ENCODE measurements at regions not wholly inside any gene's neighbourhood (a gene's known extent, or its start where the extent isn't known, plus 50 kb on each side); places are given as distances from the start of the nearest gene placed in this dataset.

GRCh38 chr2:21369787-21370186 lies 246.0 kb downstream of the TDRD15 start:
- no peaks in the 10 kb centered on the region for H3K36me3 ChIP-seq (replicated peaks in 1 of 2; ENCODE audit: control insufficient read depth in 2 of 2, insufficient read depth in 2 of 2, low read length in 2 of 2)
- H3K79me1 ChIP-seq (ENCODE audit: low read depth, low read length), result no peaks in the 10 kb centered on the region
- no peak overlapping the region for H3K9ac ChIP-seq (ENCODE audit: low read depth, low read length, poor library complexity)
- no peak overlapping the region for H3K4me3 ChIP-seq (ENCODE audit: low read length in 2 of 2)
- H3K4me2 ChIP-seq (ENCODE audit: insufficient read depth, low read length, poor library complexity, severe bottlenecking), result no peak overlapping the region
- H3K4me1 ChIP-seq (ENCODE audit: control insufficient read depth in 2 of 2, insufficient read depth in 1 of 2, low read depth in 1 of 2, low read length in 2 of 2), result no peaks in the 10 kb centered on the region
- H3K18ac ChIP-seq (ENCODE audit: low read length), result no peak overlapping the region
- H2AFZ ChIP-seq (ENCODE audit: low read length), result no peak overlapping the region
- H2BK15ac ChIP-seq (ENCODE audit: low read length), result no peak overlapping the region
- H3K9me3 ChIP-seq (replicated peaks in 1 of 2; ENCODE audit: control insufficient read depth in 2 of 2, insufficient read depth in 1 of 2, low read depth in 1 of 2, low read length in 2 of 2), result no peaks in the 10 kb centered on the region
- H3K4ac ChIP-seq (ENCODE audit: low read length), result no peak overlapping the region
- H3K27ac ChIP-seq (replicated peaks; ENCODE audit: low read length), result no peak overlapping the region
- H2BK12ac ChIP-seq (ENCODE audit: low read length), result no peak overlapping the region
- no peak for DNase-seq (ENCODE audit: low spot score)
- H3K27me3 ChIP-seq (ENCODE audit: control insufficient read depth in 3 of 3, insufficient read depth in 3 of 3, low read depth in 1 of 3, low read length in 3 of 3), result no peaks in the 10 kb centered on the region
- no peak overlapping the region for H3K23ac ChIP-seq (ENCODE audit: low read depth, low read length, poor library complexity)
- no peak overlapping the region for H3K14ac ChIP-seq (ENCODE audit: low read length)
- no peak overlapping the region for H2AK5ac ChIP-seq (ENCODE audit: low read depth, low read length)
- no peak overlapping the region for H2BK120ac ChIP-seq (ENCODE audit: low read depth, low read length)
- no peak overlapping the region for H4K8ac ChIP-seq (ENCODE audit: low read depth, low read length)
- no peak overlapping the region for H4K91ac ChIP-seq (ENCODE audit: low read depth, low read length, poor library complexity)
- 100% methylated on average over 1 of the region's 2 CpGs; no CpG with 5 or more reads in 1 of the 2 donors for WGBS, 2 donors (ENCODE audit: extremely low coverage in 2 of 2, insufficient read length in 2 of 2, insufficient replicate concordance in 1 of 2)
- no peak overlapping the region for H2BK5ac ChIP-seq (ENCODE audit: low read length)

- H2AK5ac ChIP-seq (ENCODE audit: low read depth, low read length), result no peak overlapping the region
- H3K27ac ChIP-seq (replicated peaks; ENCODE audit: low read length), result no peak overlapping the region
- no peak overlapping the region for H2BK15ac ChIP-seq (ENCODE audit: low read length)
- no peaks in the 10 kb centered on the region for H3K9me3 ChIP-seq (replicated peaks in 1 of 2; ENCODE audit: control insufficient read depth in 2 of 2, insufficient read depth in 1 of 2, low read depth in 1 of 2, low read length in 2 of 2)
- no peak overlapping the region for H3K4ac ChIP-seq (ENCODE audit: low read length)
- no peak overlapping the region for H2BK120ac ChIP-seq (ENCODE audit: low read depth, low read length)
- no peak overlapping the region for H4K8ac ChIP-seq (ENCODE audit: low read depth, low read length)
- H2BK5ac ChIP-seq (ENCODE audit: low read length), result no peak overlapping the region
- no peak overlapping the region for H3K18ac ChIP-seq (ENCODE audit: low read length)
- no peak overlapping the region for H3K23ac ChIP-seq (ENCODE audit: low read depth, low read length, poor library complexity)
- H3K36me3 ChIP-seq (replicated peaks in 1 of 2; ENCODE audit: control insufficient read depth in 2 of 2, insufficient read depth in 2 of 2, low read length in 2 of 2), result no peaks in the 10 kb centered on the region
- H3K27me3 ChIP-seq (ENCODE audit: control insufficient read depth in 3 of 3, insufficient read depth in 3 of 3, low read depth in 1 of 3, low read length in 3 of 3), result no peaks in the 10 kb centered on the region
- H3K4me2 ChIP-seq (ENCODE audit: insufficient read depth, low read length, poor library complexity, severe bottlenecking), result no peak overlapping the region
- H4K91ac ChIP-seq (ENCODE audit: low read depth, low read length, poor library complexity), result no peak overlapping the region
- no peak overlapping the region for H3K4me3 ChIP-seq (ENCODE audit: low read length in 2 of 2)
- no peak for DNase-seq (ENCODE audit: low spot score)
- H2AFZ ChIP-seq (ENCODE audit: low read length), result no peak overlapping the region
- H3K79me1 ChIP-seq (ENCODE audit: low read depth, low read length), result no peaks in the 10 kb centered on the region
- H3K4me1 ChIP-seq (ENCODE audit: control insufficient read depth in 2 of 2, insufficient read depth in 1 of 2, low read depth in 1 of 2, low read length in 2 of 2), result peaks cover 0 to 2% of the 10 kb centered on the region in 2 donors
- no peak overlapping the region for H3K14ac ChIP-seq (ENCODE audit: low read length)
- 100% methylated on average over 1 of the region's 5 CpGs; no CpG with 5 or more reads in 1 of the 2 donors for WGBS, 2 donors (ENCODE audit: extremely low coverage in 2 of 2, insufficient read length in 2 of 2, insufficient replicate concordance in 1 of 2)
- H2BK12ac ChIP-seq (ENCODE audit: low read length), result no peak overlapping the region
- no peak overlapping the region for H3K9ac ChIP-seq (ENCODE audit: low read depth, low read length, poor library complexity)
These were observed 247.8 kb downstream of the TDRD15 start for GRCh38 chr2:21371499-21372003.

GRCh38 chr2:21372654-21373053 lies 248.9 kb downstream of the TDRD15 start:
- no peak overlapping the region for H2AK5ac ChIP-seq (ENCODE audit: low read depth, low read length)
- H3K18ac ChIP-seq (ENCODE audit: low read length), result no peak overlapping the region
- no peak overlapping the region for H2BK15ac ChIP-seq (ENCODE audit: low read length)
- H3K9ac ChIP-seq (ENCODE audit: low read depth, low read length, poor library complexity), result no peak overlapping the region
- H3K14ac ChIP-seq (ENCODE audit: low read length), result no peak overlapping the region
- H3K27me3 ChIP-seq (ENCODE audit: control insufficient read depth in 3 of 3, insufficient read depth in 3 of 3, low read depth in 1 of 3, low read length in 3 of 3), result no peaks in the 10 kb centered on the region
- H3K4me3 ChIP-seq (ENCODE audit: low read length in 2 of 2), result no peak overlapping the region
- no peaks in the 10 kb centered on the region for H3K9me3 ChIP-seq (replicated peaks in 1 of 2; ENCODE audit: control insufficient read depth in 2 of 2, insufficient read depth in 1 of 2, low read depth in 1 of 2, low read length in 2 of 2)
- DNase-seq (ENCODE audit: low spot score), result no peak
- H3K4ac ChIP-seq (ENCODE audit: low read length), result no peak overlapping the region
- H2BK120ac ChIP-seq (ENCODE audit: low read depth, low read length), result no peak overlapping the region
- no peak overlapping the region for H3K4me2 ChIP-seq (ENCODE audit: insufficient read depth, low read length, poor library complexity, severe bottlenecking)
- WGBS, 2 donors (ENCODE audit: extremely low coverage in 2 of 2, insufficient read length in 2 of 2, insufficient replicate concordance in 1 of 2), result no CpG with 5 or more reads among the region's 2 CpGs
- no peak overlapping the region for H4K91ac ChIP-seq (ENCODE audit: low read depth, low read length, poor library complexity)
- H3K79me1 ChIP-seq (ENCODE audit: low read depth, low read length), result no peaks in the 10 kb centered on the region
- no peak overlapping the region for H2BK5ac ChIP-seq (ENCODE audit: low read length)
- H3K36me3 ChIP-seq (replicated peaks in 1 of 2; ENCODE audit: control insufficient read depth in 2 of 2, insufficient read depth in 2 of 2, low read length in 2 of 2), result no peaks in the 10 kb centered on the region
- H2BK12ac ChIP-seq (ENCODE audit: low read length), result no peak overlapping the region
- H3K23ac ChIP-seq (ENCODE audit: low read depth, low read length, poor library complexity), result no peak overlapping the region
- no peak overlapping the region for H2AFZ ChIP-seq (ENCODE audit: low read length)
- H3K4me1 ChIP-seq (ENCODE audit: control insufficient read depth in 2 of 2, insufficient read depth in 1 of 2, low read depth in 1 of 2, low read length in 2 of 2), result peaks cover 0 to 9% of the 10 kb centered on the region in 2 donors
- H3K27ac ChIP-seq (replicated peaks; ENCODE audit: low read length), result no peak overlapping the region
- H4K8ac ChIP-seq (ENCODE audit: low read depth, low read length), result no peak overlapping the region

- Histone ChIP-seq H2AFZ (ENCODE audit: low read length) (no peak overlapping the region), H3K9me3 (replicated peaks in 1 of 2; ENCODE audit: control insufficient read depth in 2 of 2, insufficient read depth in 1 of 2, low read depth in 1 of 2, low read length in 2 of 2) (no peaks in the 10 kb centered on the region), H3K27ac (replicated peaks; ENCODE audit: low read length) (peak overlapping the region; percentile 66), H3K18ac (ENCODE audit: low read length) (no peak overlapping the region), H3K4me1 (ENCODE audit: control insufficient read depth in 2 of 2, insufficient read depth in 1 of 2, low read depth in 1 of 2, low read length in 2 of 2) (peaks cover 0 to 10% of the 10 kb centered on the region in 2 donors), H2BK15ac (ENCODE audit: low read length) (no peak overlapping the region), H3K14ac (ENCODE audit: low read length) (no peak overlapping the region), H3K23ac (ENCODE audit: low read depth, low read length, poor library complexity) (no peak overlapping the region), H3K27me3 (ENCODE audit: control insufficient read depth in 3 of 3, insufficient read depth in 3 of 3, low read depth in 1 of 3, low read length in 3 of 3) (no peaks in the 10 kb centered on the region), H4K91ac (ENCODE audit: low read depth, low read length, poor library complexity) (no peak overlapping the region), H2BK12ac (ENCODE audit: low read length) (no peak overlapping the region), H2BK5ac (ENCODE audit: low read length) (no peak overlapping the region), H3K4ac (ENCODE audit: low read length) (no peak overlapping the region), H3K4me3 (ENCODE audit: low read length in 2 of 2) (no peak overlapping the region), H2AK5ac (ENCODE audit: low read depth, low read length) (no peak overlapping the region), H3K4me2 (ENCODE audit: insufficient read depth, low read length, poor library complexity, severe bottlenecking) (no peak overlapping the region), H3K79me1 (ENCODE audit: low read depth, low read length) (no peaks in the 10 kb centered on the region), H2BK120ac (ENCODE audit: low read depth, low read length) (no peak overlapping the region), H3K9ac (ENCODE audit: low read depth, low read length, poor library complexity) (no peak overlapping the region), H4K8ac (ENCODE audit: low read depth, low read length) (no peak overlapping the region), H3K36me3 (replicated peaks in 1 of 2; ENCODE audit: control insufficient read depth in 2 of 2, insufficient read depth in 2 of 2, low read length in 2 of 2) (no peaks in the 10 kb centered on the region)
- no peak for DNase-seq (ENCODE audit: low spot score)
- WGBS, 2 donors (ENCODE audit: extremely low coverage in 2 of 2, insufficient read length in 2 of 2, insufficient replicate concordance in 1 of 2), result no CpG with 5 or more reads among the region's 3 CpGs
These were observed 253.1 kb downstream of the TDRD15 start for GRCh38 chr2:21376864-21377263.
